RWPE2 (cell line): ENCODE measurements at regions not wholly inside any gene's neighbourhood (a gene's known extent, or its start where the extent isn't known, plus 50 kb on each side); places are given as distances from the start of the nearest gene placed in this dataset.

ENCODE experiments used
- ATAC-seq: fragments of 200-7000 bp; cut with Tn5 transposase; 3 replicates; pipeline ENCODE4 v1.9.1; 2021; ENCODE audit warnings: low read depth
- DNase-seq: peaks from one replicate; pipeline ENCODE4 v3.0.0-alpha.2; 2020; ENCODE audit warnings: low spot score
- H3K27ac ChIP-seq: fragments of 450-650 bp; 2 replicates; pipeline ENCODE4 v1.5.1; 2017; ENCODE audit warnings: mild to moderate bottlenecking; ENCODE audit not compliant: poor library complexity, severe bottlenecking
- H3K27me3 ChIP-seq: fragments of 250-450 bp; sonication (Bioruptor Pico); 2 replicates; pipeline ENCODE4 v1.5.1; 2021; ENCODE audit warnings: mild to moderate bottlenecking, moderate library complexity; ENCODE audit not compliant: insufficient read depth, poor library complexity, severe bottlenecking
- H3K36me3 ChIP-seq: fragments of 250-450 bp; sonication (Bioruptor Pico); 2 replicates; pipeline ENCODE4 v1.5.1; 2020; ENCODE audit warnings: low read depth, mild to moderate bottlenecking, moderate library complexity
- H3K4me1 ChIP-seq: fragments of 250-450 bp; sonication (Bioruptor Pico); 2 replicates; pipeline ENCODE4 v1.5.1; 2021; ENCODE audit warnings: mild to moderate bottlenecking, moderate library complexity; ENCODE audit not compliant: insufficient read depth, poor library complexity, severe bottlenecking
- H3K4me3 ChIP-seq: fragments of 250-450 bp; sonication (Bioruptor Pico); 2 replicates; pipeline ENCODE4 v1.5.1; 2021; ENCODE audit warnings: mild to moderate bottlenecking, moderate library complexity; ENCODE audit not compliant: severe bottlenecking
- H3K9me3 ChIP-seq: fragments of 250-450 bp; sonication (Bioruptor Pico); 2 replicates; pipeline ENCODE4 v1.5.1; 2021; ENCODE audit warnings: mild to moderate bottlenecking, moderate library complexity; ENCODE audit not compliant: severe bottlenecking
- TF ChIP-seq, protein P1 (sequence below): fragments of 450-650 bp; IDR thresholded peaks from one replicate; pipeline ENCODE4 v1.5.1; 2017; ENCODE audit warnings: mild to moderate bottlenecking, moderate library complexity; ENCODE audit not compliant: poor library complexity, severe bottlenecking

DNA sequence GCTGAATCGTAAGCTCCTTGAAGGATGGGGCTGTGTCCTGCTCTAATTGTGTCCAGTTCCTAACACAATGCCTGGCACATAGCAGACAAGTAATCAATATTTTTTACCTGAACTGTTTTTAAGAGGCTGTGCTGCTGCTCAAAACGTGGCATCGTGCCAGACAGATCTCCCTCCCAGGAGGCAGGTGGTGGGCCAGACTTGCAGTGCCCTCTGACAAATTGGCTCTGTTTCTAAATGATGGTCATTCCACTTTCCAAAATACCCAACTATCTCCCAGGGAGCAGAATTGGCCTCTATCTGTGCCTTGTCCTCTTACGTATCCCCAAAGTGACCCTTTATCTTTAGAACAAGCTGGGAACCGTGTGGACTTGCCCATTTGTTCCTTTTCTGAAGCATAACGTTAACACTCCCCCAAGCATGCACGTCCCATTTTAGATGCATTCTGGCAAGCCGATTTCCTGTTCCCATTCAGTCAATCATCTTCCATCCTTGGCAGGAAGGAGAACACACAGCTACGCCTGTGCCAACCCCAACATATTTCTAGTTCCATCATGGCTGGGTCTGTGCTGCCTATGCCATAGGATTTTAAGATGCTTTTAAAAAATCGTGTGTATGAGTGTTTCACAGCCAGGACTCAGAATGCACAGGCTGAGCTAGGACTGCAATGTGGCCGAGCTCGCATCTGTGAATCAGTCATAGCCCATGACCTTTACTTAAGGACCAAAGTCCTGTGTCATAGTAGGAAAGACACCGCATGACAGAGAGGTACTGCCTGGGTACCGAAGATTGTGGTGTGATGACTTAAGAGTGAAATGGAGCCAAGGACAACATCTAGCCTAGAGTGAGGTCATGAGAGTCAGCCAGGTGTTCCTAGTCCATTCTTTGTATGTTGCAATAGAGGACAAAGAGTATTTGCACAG is 408.6 kb downstream of the PRDM2 start:
- TF ChIP-seq, protein P1, sequence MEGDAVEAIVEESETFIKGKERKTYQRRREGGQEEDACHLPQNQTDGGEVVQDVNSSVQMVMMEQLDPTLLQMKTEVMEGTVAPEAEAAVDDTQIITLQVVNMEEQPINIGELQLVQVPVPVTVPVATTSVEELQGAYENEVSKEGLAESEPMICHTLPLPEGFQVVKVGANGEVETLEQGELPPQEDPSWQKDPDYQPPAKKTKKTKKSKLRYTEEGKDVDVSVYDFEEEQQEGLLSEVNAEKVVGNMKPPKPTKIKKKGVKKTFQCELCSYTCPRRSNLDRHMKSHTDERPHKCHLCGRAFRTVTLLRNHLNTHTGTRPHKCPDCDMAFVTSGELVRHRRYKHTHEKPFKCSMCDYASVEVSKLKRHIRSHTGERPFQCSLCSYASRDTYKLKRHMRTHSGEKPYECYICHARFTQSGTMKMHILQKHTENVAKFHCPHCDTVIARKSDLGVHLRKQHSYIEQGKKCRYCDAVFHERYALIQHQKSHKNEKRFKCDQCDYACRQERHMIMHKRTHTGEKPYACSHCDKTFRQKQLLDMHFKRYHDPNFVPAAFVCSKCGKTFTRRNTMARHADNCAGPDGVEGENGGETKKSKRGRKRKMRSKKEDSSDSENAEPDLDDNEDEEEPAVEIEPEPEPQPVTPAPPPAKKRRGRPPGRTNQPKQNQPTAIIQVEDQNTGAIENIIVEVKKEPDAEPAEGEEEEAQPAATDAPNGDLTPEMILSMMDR, result no peak
- no peak overlapping the region for H3K4me3 ChIP-seq
- ATAC-seq (peak; percentile 87), DNase-seq (no peak)
- H3K36me3 ChIP-seq, result no peaks in the 10 kb centered on the region
- peak overlapping the region; percentile 31 for H3K27ac ChIP-seq
- H3K27me3 ChIP-seq, result no peaks in the 10 kb centered on the region
- H3K9me3 ChIP-seq, result no peaks in the 10 kb centered on the region
- H3K4me1 ChIP-seq, result peaks cover 5% of the 10 kb centered on the region

DNA sequence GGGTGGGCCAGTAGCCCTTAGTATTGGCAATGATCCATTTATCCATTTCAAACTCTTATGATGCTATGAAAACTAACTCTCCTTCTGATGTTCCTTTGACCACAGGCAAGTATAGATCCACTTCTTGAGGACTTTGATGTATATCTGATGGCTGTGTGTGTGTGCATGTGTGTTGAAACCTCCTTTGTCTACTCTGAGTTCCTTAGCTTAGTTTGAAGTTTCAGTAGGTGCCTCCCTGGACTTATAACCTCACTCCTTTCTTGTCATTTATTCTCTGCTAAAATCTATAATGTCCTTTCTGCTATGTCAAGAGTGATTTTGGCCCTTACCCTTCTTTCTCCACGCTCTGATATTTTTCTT is 409.3 kb downstream of the PRDM2 start:
- TF ChIP-seq, protein P1, result no peak
- no peak overlapping the region for H3K4me3 ChIP-seq
- no peaks in the 10 kb centered on the region for H3K9me3 ChIP-seq
- no peaks in the 10 kb centered on the region for H3K27me3 ChIP-seq
- no peak for DNase-seq
- H3K36me3 ChIP-seq, result no peaks in the 10 kb centered on the region
- no peak for ATAC-seq
- peaks cover 5% of the 10 kb centered on the region for H3K4me1 ChIP-seq
- H3K27ac ChIP-seq, result peak overlapping the region; percentile 31

DNA sequence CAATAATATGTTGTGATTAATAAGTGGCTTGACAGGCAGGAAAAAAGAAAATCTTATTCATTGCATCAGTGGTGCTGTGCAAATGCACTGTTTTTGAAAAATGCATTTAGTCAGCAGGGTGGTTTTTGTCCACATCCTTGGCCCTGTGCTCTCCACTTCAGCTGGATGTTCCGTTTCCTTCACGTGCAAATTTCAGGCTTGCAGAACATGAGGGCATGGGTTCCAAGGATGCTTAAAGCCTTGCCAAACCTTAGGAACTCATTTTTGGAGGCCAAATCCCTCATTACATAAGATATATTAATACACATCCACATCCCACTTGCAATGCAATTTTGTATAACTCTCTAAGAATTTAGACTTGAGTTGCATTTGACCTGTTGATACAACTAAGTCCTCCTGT is 410.1 kb downstream of the PRDM2 start:
- Histone ChIP-seq H3K4me3 (no peak overlapping the region), H3K27ac (no peak overlapping the region), H3K27me3 (no peaks in the 10 kb centered on the region), H3K9me3 (no peaks in the 10 kb centered on the region), H3K4me1 (peaks cover 5% of the 10 kb centered on the region), H3K36me3 (no peaks in the 10 kb centered on the region)
- no peak for DNase-seq
- TF ChIP-seq, protein P1, result no peak
- no peak for ATAC-seq

DNA sequence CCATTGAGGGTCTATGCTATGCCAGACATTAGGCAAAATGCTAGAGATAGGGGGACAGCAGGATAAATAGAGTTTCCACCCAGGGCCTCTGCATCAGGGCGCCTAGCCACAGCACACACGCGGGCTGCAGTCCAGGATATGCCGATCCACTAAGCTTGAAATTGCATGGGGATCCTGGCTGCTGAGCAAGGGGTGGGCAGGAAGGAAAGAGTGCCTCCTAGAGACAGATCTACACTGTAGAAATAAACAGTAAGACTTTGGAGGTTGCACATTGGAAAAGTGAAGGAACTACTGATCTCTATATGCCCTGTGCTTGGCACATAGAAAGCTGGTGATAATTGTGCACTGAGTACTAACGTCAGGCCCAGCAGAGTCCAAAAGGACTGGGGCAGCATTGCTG is 411.1 kb downstream of the PRDM2 start:
- no peak for DNase-seq
- no peak for ATAC-seq

More for the DNA sequence above, 411.1 kb downstream of the PRDM2 start:
- Histone ChIP-seq H3K4me1 (peaks cover 5% of the 10 kb centered on the region), H3K27me3 (no peaks in the 10 kb centered on the region), H3K36me3 (no peaks in the 10 kb centered on the region), H3K9me3 (no peaks in the 10 kb centered on the region), H3K4me3 (no peak overlapping the region), H3K27ac (no peak overlapping the region)
- TF ChIP-seq, protein P1, result no peak
